Thymus (tissue), 11 donors: ENCODE measurements at regions not wholly inside any gene's neighbourhood (a gene's known extent, or its start where the extent isn't known, plus 50 kb on each side); places are given as distances from the start of the nearest gene placed in this dataset.
"Not testable (repeated sequence)": the region's sequence is repeated elsewhere in the genome, so short reads cannot be mapped to it uniquely, and the experiment has no call there.

Source experiments
- DNase-seq, 9 donors: peaks; one replicate each; pipeline ENCODE4 v3.0.0-alpha.2; 2013; ENCODE audit warnings: low spot score in 9 of 9, low read depth in 6 of 9, missing footprints in 1 of 9
- H3K27ac ChIP-seq, 2 donors: one replicate each; pipeline ENCODE4 v1.5.1; 2013; ENCODE audit warnings: control low read depth in 1 of 2, low read depth in 1 of 2, low read length in 1 of 2, mild to moderate bottlenecking in 1 of 2, moderate library complexity in 1 of 2
- H3K27me3 ChIP-seq, 2 donors: one replicate each; pipeline ENCODE4 v1.5.1; 2013; ENCODE audit warnings: low read length in 1 of 2; ENCODE audit not compliant: control insufficient read depth in 2 of 2, insufficient read depth in 1 of 2
- H3K36me3 ChIP-seq, 2 donors: one replicate each; pipeline ENCODE4 v1.5.1; 2013; ENCODE audit warnings: low read length in 1 of 2, mild to moderate bottlenecking in 1 of 2, moderate library complexity in 1 of 2; ENCODE audit not compliant: control insufficient read depth in 2 of 2, insufficient read depth in 2 of 2
- H3K4me1 ChIP-seq, 2 donors: one replicate each; pipeline ENCODE4 v1.5.1; 2013; ENCODE audit warnings: low read length in 2 of 2; ENCODE audit not compliant: control insufficient read depth in 2 of 2, insufficient read depth in 2 of 2
- H3K4me3 ChIP-seq, 2 donors: one replicate each; pipeline ENCODE4 v1.5.1; 2013; ENCODE audit warnings: low read length in 2 of 2, control low read depth in 1 of 2, mild to moderate bottlenecking in 1 of 2
- H3K9me3 ChIP-seq, 2 donors: one replicate each; pipeline ENCODE4 v1.5.1; 2013; ENCODE audit warnings: low read length in 1 of 2, mild to moderate bottlenecking in 1 of 2; ENCODE audit not compliant: control insufficient read depth in 2 of 2, insufficient read depth in 1 of 2
- WGBS: extraction: QIAGEN DNeasy Blood & Tissue Kit; methylation state at CpG from one replicate; pipeline ENCODE4 v1.1.7; 2013; 5-methylcytosine and 5-hydroxymethylcytosine counted together
- donor health status: healthy.

GRCh38 chr11:44382118-44382517, 72.2 kb upstream of the ALX4 start:
- DNase-seq: no peak
- H3K27me3 ChIP-seq: peaks cover 0 to 4% of the 10 kb centered on the region in 2 donors
- no peaks in the 10 kb centered on the region for H3K9me3 ChIP-seq
- no peaks in the 10 kb centered on the region for H3K4me1 ChIP-seq
- no peak overlapping the region for H3K4me3 ChIP-seq
- H3K27ac ChIP-seq: no peak overlapping the region
- no peaks in the 10 kb centered on the region for H3K36me3 ChIP-seq
- WGBS: 62% methylated on average over 6 of the region's 6 CpGs

DNA sequence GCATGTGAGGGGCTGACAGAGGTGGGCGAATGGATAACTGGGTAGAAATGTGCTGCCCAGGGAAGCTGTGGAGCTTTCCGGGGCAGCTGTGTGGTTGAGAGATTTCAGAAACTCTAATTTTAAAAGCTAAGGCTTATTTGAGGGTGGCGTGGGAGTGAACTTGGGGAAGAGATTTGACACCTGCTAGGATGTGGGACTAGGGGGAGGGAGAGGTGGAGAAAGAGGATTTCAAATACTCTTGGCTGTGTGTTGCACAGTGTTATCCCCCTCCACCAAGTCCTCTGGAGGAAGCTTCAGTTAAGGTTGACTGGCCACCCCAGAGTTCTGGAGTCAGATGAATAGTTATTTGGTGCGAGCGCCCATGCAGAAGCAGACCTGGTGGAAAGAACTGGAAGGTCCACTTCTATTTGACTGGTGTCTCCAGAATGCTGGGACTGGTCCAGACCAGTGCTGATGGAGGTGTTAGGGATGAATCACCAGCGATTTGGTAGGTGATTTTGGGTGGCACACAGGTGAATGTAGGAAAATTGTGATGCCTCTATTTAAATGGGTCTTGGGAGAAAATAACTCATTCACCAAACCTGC, 72.8 kb upstream of the ALX4 start:
- Histone ChIP-seq H3K27ac (no peak overlapping the region), H3K9me3 (no peaks in the 10 kb centered on the region), H3K36me3 (no peaks in the 10 kb centered on the region), H3K4me1 (no peaks in the 10 kb centered on the region), H3K27me3 (peaks cover 0 to 4% of the 10 kb centered on the region in 2 donors), H3K4me3 (no peak overlapping the region)
- 93% methylated on average over 6 of the region's 6 CpGs for WGBS
- DNase-seq: no peak

DNA sequence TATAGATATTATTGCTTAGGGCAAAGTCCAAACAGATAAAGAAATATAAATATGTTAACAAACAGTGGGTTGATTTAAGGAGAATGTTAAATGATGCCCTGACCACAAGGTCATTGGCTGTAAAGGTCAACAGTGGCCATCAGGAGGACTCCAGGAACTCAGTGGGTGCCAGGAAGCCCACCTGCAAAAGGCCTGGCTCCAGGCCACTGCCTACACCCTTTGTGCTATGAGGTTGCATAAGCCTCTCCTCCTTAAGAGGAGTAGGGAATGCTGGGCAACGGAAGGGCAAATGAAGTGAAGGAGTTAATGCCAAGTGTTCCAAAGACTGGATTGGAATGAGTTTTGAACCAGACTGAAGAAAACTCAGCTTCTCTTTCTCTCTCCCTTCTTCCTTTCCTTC, 73.3 kb upstream of the ALX4 start:
- Histone ChIP-seq H3K4me3 (no peak overlapping the region), H3K4me1 (no peaks in the 10 kb centered on the region), H3K27ac (no peak overlapping the region), H3K9me3 (no peaks in the 10 kb centered on the region), H3K27me3 (peaks cover 0 to 4% of the 10 kb centered on the region in 2 donors), H3K36me3 (no peaks in the 10 kb centered on the region)
- WGBS: 96% methylated on average over 1 of the region's 1 CpG
- DNase-seq: no peak

- 83% methylated on average over 4 of the region's 4 CpGs for WGBS
- no peaks in the 10 kb centered on the region for H3K36me3 ChIP-seq
- H3K27me3 ChIP-seq: peaks cover 0 to 2% of the 10 kb centered on the region in 2 donors
- H3K9me3 ChIP-seq: no peaks in the 10 kb centered on the region
- H3K4me1 ChIP-seq: no peaks in the 10 kb centered on the region
- no peak overlapping the region for H3K27ac ChIP-seq
- no peak for DNase-seq
- H3K4me3 ChIP-seq: no peak overlapping the region
Observed at GRCh38 chr11:44387415-44387814, 77.5 kb upstream of the ALX4 start.

GRCh38 chr11:44387825-44388224, 77.9 kb upstream of the ALX4 start:
- no peaks in the 10 kb centered on the region for H3K9me3 ChIP-seq
- WGBS: 88% methylated on average over 3 of the region's 3 CpGs
- H3K27me3 ChIP-seq: peaks cover 0 to 2% of the 10 kb centered on the region in 2 donors
- no peaks in the 10 kb centered on the region for H3K36me3 ChIP-seq
- no peaks in the 10 kb centered on the region for H3K4me1 ChIP-seq
- DNase-seq: no peak
- no peak overlapping the region for H3K27ac ChIP-seq
- no peak overlapping the region for H3K4me3 ChIP-seq

- 44% methylated on average over 10 of the region's 10 CpGs for WGBS
- no peak overlapping the region for H3K27ac ChIP-seq
- H3K4me3 ChIP-seq: no peak overlapping the region
- no peaks in the 10 kb centered on the region for H3K9me3 ChIP-seq
- no peaks in the 10 kb centered on the region for H3K27me3 ChIP-seq
- no peaks in the 10 kb centered on the region for H3K36me3 ChIP-seq
- DNase-seq: no peak
- H3K4me1 ChIP-seq: no peaks in the 10 kb centered on the region
Observed at GRCh38 chr11:44388828-44389657, 79.1 kb upstream of the ALX4 start.

DNA sequence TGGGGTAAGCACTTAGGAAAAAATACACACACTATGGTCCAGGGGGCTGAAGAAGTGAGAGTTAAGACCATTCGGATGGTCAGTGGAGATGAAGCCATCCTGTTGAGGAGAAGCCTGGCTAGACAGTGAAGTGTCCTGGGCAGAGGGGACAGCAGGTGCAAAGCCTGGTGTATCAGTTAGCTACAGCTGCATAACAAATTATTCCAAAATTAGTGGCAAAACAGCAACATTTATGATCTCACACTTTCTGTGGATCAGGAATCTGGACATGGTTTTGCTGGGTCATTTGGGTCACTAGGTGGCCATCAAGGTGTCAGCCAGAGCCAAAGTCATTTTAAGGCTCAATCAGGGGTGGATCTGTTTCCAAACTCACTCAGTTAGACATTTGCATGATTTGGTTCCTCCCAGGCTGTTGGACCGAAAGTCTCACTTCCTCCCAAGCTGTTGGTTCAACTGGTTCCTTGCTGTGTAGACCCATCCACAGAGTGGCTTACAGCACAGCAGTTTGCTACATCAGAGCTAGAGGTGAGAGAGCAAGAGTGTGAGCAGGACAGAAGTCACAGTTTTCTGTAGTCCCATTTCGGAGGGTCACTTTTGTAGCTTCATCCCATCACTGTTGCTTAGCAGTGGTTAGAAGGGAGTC, 80.1 kb upstream of the ALX4 start:
- Histone ChIP-seq H3K4me3 (no peak overlapping the region), H3K27ac (no peak overlapping the region), H3K36me3 (no peaks in the 10 kb centered on the region), H3K27me3 (no peaks in the 10 kb centered on the region), H3K9me3 (no peaks in the 10 kb centered on the region), H3K4me1 (no peaks in the 10 kb centered on the region)
- DNase-seq: no peak
- 97% methylated on average over 3 of the region's 3 CpGs for WGBS

DNA sequence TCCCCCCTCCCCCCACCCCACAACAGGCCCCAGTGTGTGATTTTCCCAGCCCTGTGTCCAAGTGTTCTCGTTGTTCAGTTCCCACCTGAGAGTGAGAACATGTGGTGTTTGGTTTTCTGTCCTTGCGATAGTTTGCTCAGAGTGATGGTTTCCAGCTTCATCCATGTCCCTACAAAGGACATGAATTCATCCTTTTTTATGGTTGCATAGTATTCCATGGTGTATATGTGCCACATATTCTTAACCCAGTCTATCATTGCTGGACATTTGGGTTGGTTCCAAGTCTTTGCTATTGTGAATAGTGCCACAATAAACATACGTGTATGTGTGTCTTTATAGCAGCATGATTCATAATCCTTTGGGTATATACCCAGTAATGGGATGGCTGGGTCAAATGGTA, 81.1 kb upstream of the ALX4 start:
- 96% methylated on average over 3 of the region's 3 CpGs for WGBS
- H3K4me1 ChIP-seq, H3K36me3 ChIP-seq, DNase-seq, H3K4me3 ChIP-seq, H3K27me3 ChIP-seq, H3K27ac ChIP-seq, H3K9me3 ChIP-seq: not testable (repeated sequence)

GRCh38 chr11:44396746-44397145, 86.8 kb upstream of the ALX4 start:
- H3K4me3 ChIP-seq, H3K36me3 ChIP-seq, DNase-seq, H3K9me3 ChIP-seq, H3K27me3 ChIP-seq, H3K27ac ChIP-seq, H3K4me1 ChIP-seq: not testable (repeated sequence)
- 78% methylated on average over 10 of the region's 10 CpGs for WGBS
